H1 (cell line): ENCODE measurements at regions not wholly inside any gene's neighbourhood (a gene's known extent, or its start where the extent isn't known, plus 50 kb on each side); places are given as distances from the start of the nearest gene placed in this dataset.

Experiments
- CTCF ChIA-PET: fragments of 300-600 bp; sonication (Branson Sonifier 250); formaldehyde crosslinking; loops from one replicate; lab custom pipeline; 2021; ENCODE audit not compliant: partially characterized antibody; lab: Charles Lee
- POLR2A ChIA-PET: fragments of 300-600 bp; sonication (Branson Sonifier 250); formaldehyde crosslinking; loops from one replicate; lab custom pipeline; 2021; ENCODE audit warnings: inconsistent platforms; ENCODE audit not compliant: partially characterized antibody; lab: Charles Lee
- DNase-seq, 2 experiments: peaks; one replicate each; pipeline versions ENCODE4 v3.0.0 to v3.0.0-alpha.2; 2010 to 2022; ENCODE audit warnings: low spot score in 2 of 2, low read depth in 1 of 2, mixed read lengths in 1 of 2
- FAIRE-seq: peaks from 2 replicates; lab custom pipeline; 2011; peaks lifted over from hg19 to GRCh38; lab: Jason Lieb, UNC
- H2AFZ ChIP-seq: 2 replicates; pipeline ENCODE4 v1.8.1; 2012; ENCODE audit warnings: low read length, inconsistent platforms
- H2AK5ac ChIP-seq: 2 replicates; pipeline ENCODE4 v1.6.1; 2013; ENCODE audit warnings: low read depth, low read length
- H2BK120ac ChIP-seq: replicated peaks from 2 replicates; pipeline ENCODE3; 2013; ENCODE audit warnings: low read depth, low read length, inconsistent platforms
- H2BK12ac ChIP-seq: 2 replicates; pipeline ENCODE4 v1.6.1; 2013; ENCODE audit warnings: low read depth, low read length
- H2BK15ac ChIP-seq: 2 replicates; pipeline ENCODE4 v1.6.1; 2013; ENCODE audit warnings: low read length
- H2BK20ac ChIP-seq: 2 replicates; pipeline ENCODE4 v1.6.1; 2013; ENCODE audit warnings: low read length
- H2BK5ac ChIP-seq: 2 replicates; pipeline ENCODE4 v1.6.1; 2013; ENCODE audit warnings: low read depth, low read length
- H3K14ac ChIP-seq: 2 replicates; pipeline ENCODE4 v1.6.1; 2013; ENCODE audit warnings: inconsistent platforms; ENCODE audit not compliant: insufficient read length
- H3K18ac ChIP-seq: 2 replicates; pipeline ENCODE4 v1.6.1; 2013; ENCODE audit warnings: low read length; ENCODE audit errors: extremely low read depth
- H3K23ac ChIP-seq: 2 replicates; pipeline ENCODE4 v1.6.1; 2013; ENCODE audit warnings: inconsistent platforms; ENCODE audit not compliant: insufficient read length
- H3K23me2 ChIP-seq: 2 replicates; pipeline ENCODE4 v1.6.1; 2013; ENCODE audit warnings: low read depth, low read length
- H3K27ac ChIP-seq: 2 replicates; pipeline ENCODE4 v1.6.1; 2011; ENCODE audit warnings: low read depth, low read length, inconsistent platforms
- H3K27me3 ChIP-seq, 4 experiments: replicated peaks in 1 of 4; 1 replicate in 1 of 4; 2 replicates in 3 of 4; pipeline versions ENCODE4 v1.6.1 to v1.8.1; 2011 to 2013; ENCODE audit warnings: low read length in 3 of 4, mild to moderate bottlenecking in 3 of 4, inconsistent platforms in 2 of 4, mixed read lengths in 2 of 4, moderate library complexity in 1 of 4; ENCODE audit not compliant: control insufficient read depth in 3 of 4, insufficient read depth in 3 of 4; ENCODE audit errors: extremely low read depth in 1 of 4
- H3K36me3 ChIP-seq, 4 experiments: 2 replicates each; pipeline versions ENCODE4 v1.6.1 to v1.8.1; 2011 to 2013; ENCODE audit warnings: mild to moderate bottlenecking in 4 of 4, low read length in 3 of 4, moderate library complexity in 2 of 4, control low read depth in 1 of 4, inconsistent platforms in 1 of 4; ENCODE audit not compliant: insufficient read depth in 4 of 4, control insufficient read depth in 2 of 4
- H3K4ac ChIP-seq: replicated peaks from 2 replicates; pipeline ENCODE3; 2013; ENCODE audit warnings: low read length, low read depth, mixed read lengths, inconsistent platforms; ENCODE audit not compliant: insufficient read length
- H3K4me1 ChIP-seq, 4 experiments: replicated peaks in 1 of 4; 1 replicate in 1 of 4; 2 replicates in 3 of 4; pipeline versions ENCODE4 v1.6.1 to v1.8.1; 2011 to 2013; ENCODE audit warnings: low read length in 3 of 4, inconsistent platforms in 2 of 4, mixed read lengths in 1 of 4; ENCODE audit not compliant: insufficient read depth in 4 of 4, control insufficient read depth in 3 of 4
- H3K4me2 ChIP-seq, 2 experiments: 2 replicates each; pipeline versions ENCODE4 v1.6.1 to v1.8.1; 2011 to 2013; ENCODE audit warnings: low read depth in 2 of 2, low read length in 2 of 2, control low read depth in 1 of 2, inconsistent platforms in 1 of 2, mild to moderate bottlenecking in 1 of 2; ENCODE audit not compliant: insufficient read depth in 1 of 2
- H3K4me3 ChIP-seq, 4 experiments: fragments of 200-600, 300-600 bp in 1 of 4; sonication (generic), shearing (Covaris generic), sonication (Bioruptor Twin) in 1 of 4; 2 replicates each; pipeline versions ENCODE4 v1.5.1 to v1.8.1; 2011 to 2016; ENCODE audit warnings: low read length in 4 of 4, low read depth in 3 of 4, control low read depth in 2 of 4, inconsistent platforms in 2 of 4, mild to moderate bottlenecking in 2 of 4, mixed read lengths in 1 of 4, moderate library complexity in 1 of 4; ENCODE audit not compliant: insufficient read depth in 2 of 4; ENCODE audit errors: extremely low read depth in 1 of 4
- H3K56ac ChIP-seq: replicated peaks from 2 replicates; pipeline ENCODE3; 2013; ENCODE audit warnings: low read depth, mild to moderate bottlenecking, mixed read lengths, low read length, inconsistent platforms; ENCODE audit not compliant: insufficient read length
- H3K79me1 ChIP-seq: 2 replicates; pipeline ENCODE4 v1.6.1; 2013; ENCODE audit warnings: low read depth, low read length, control low read depth
- H3K79me2 ChIP-seq, 2 experiments: 2 replicates each; pipeline versions ENCODE4 v1.6.1 to v1.8.1; 2012 to 2013; ENCODE audit warnings: low read length in 2 of 2, mild to moderate bottlenecking in 2 of 2, inconsistent platforms in 1 of 2; ENCODE audit not compliant: insufficient read depth in 2 of 2, control insufficient read depth in 1 of 2
- H3K9ac ChIP-seq, 4 experiments: replicated peaks in 1 of 4; 1 replicate in 1 of 4; 2 replicates in 3 of 4; pipeline versions ENCODE4 v1.6.1 to v1.8.1; 2011 to 2013; ENCODE audit warnings: low read depth in 3 of 4, low read length in 3 of 4, control low read depth in 2 of 4, mild to moderate bottlenecking in 2 of 4, moderate library complexity in 2 of 4, inconsistent platforms in 1 of 4; ENCODE audit errors: extremely low read depth in 1 of 4
- H3K9me3 ChIP-seq, 2 experiments: 2 replicates each; pipeline versions ENCODE4 v1.6.1 to v1.8.1; 2012 to 2013; ENCODE audit warnings: mild to moderate bottlenecking in 2 of 2, moderate library complexity in 2 of 2, control low read depth in 1 of 2, inconsistent platforms in 1 of 2, low read depth in 1 of 2, low read length in 1 of 2, mixed read lengths in 1 of 2; ENCODE audit not compliant: insufficient read depth in 2 of 2
- H4K20me1 ChIP-seq, 2 experiments: replicated peaks in 1 of 2; 2 replicates each; pipeline versions ENCODE3 to v1.8.1; 2011 to 2013; ENCODE audit warnings: inconsistent platforms in 2 of 2, low read length in 2 of 2, mild to moderate bottlenecking in 1 of 2; ENCODE audit not compliant: insufficient read depth in 2 of 2, control insufficient read depth in 1 of 2
- H4K5ac ChIP-seq: 2 replicates; pipeline ENCODE4 v1.6.1; 2013; ENCODE audit warnings: low read length, low read depth, mixed read lengths, inconsistent platforms; ENCODE audit not compliant: insufficient read length
- H4K8ac ChIP-seq: 2 replicates; pipeline ENCODE4 v1.8.0; 2013; ENCODE audit warnings: mild to moderate bottlenecking, moderate library complexity, low read length, inconsistent platforms; ENCODE audit not compliant: insufficient read depth; ENCODE audit errors: extremely low read depth
- H4K91ac ChIP-seq: replicated peaks from 2 replicates; pipeline ENCODE3; 2013; ENCODE audit warnings: low read length, mixed read lengths, inconsistent platforms; ENCODE audit not compliant: insufficient read length
- BACH1 ChIP-seq: IDR thresholded peaks from 2 replicates; pipeline ENCODE4 v1.6.1; 2012; ENCODE audit warnings: low read length, improper control_type of control experiment
- BRCA1 ChIP-seq: IDR thresholded peaks from 2 replicates; pipeline ENCODE4 v1.6.1; 2012; ENCODE audit warnings: low read depth, low read length, improper control_type of control experiment
- CBX8 ChIP-seq: fragments of 300-800, 300-1000 bp; sonication (generic); IDR thresholded peaks from 2 replicates; pipeline ENCODE4 v1.7.1; 2016; ENCODE audit warnings: low read depth, low read length, borderline replicate concordance
- CEBPB ChIP-seq: IDR thresholded peaks from 2 replicates; pipeline ENCODE4 v1.6.1; 2012; ENCODE audit warnings: low read depth, low read length
- EGR1 ChIP-seq: IDR thresholded peaks from 2 replicates; pipeline ENCODE4 v1.6.1; 2011; ENCODE audit warnings: low read depth, low read length, borderline replicate concordance
- FOSL1 ChIP-seq: IDR thresholded peaks from 2 replicates; pipeline ENCODE4 v1.6.1; 2011; ENCODE audit warnings: mild to moderate bottlenecking, low read depth, low read length, moderate library complexity; ENCODE audit not compliant: insufficient read depth
- JUND ChIP-seq: IDR thresholded peaks from 2 replicates; pipeline ENCODE4 v1.6.1; 2011; ENCODE audit warnings: mild to moderate bottlenecking, improper control_type of control experiment, low read length
- MAFK ChIP-seq: IDR thresholded peaks from 2 replicates; pipeline ENCODE4 v1.6.1; 2012; ENCODE audit warnings: low read depth, mild to moderate bottlenecking, improper control_type of control experiment, low read length
- POU5F1 ChIP-seq: IDR thresholded peaks from 2 replicates; pipeline ENCODE4 v1.6.1; 2011; ENCODE audit warnings: low read depth, mild to moderate bottlenecking, low read length, moderate library complexity
- SP1 ChIP-seq: IDR thresholded peaks from 2 replicates; pipeline ENCODE4 v1.6.1; 2011; ENCODE audit warnings: low read depth, low read length
- WGBS, 2 experiments: shearing (Covaris generic) in 1 of 2; methylation state at CpG; one replicate each; pipeline versions ENCODE4 v1.1.6 to v1.1.7; 2013 to 2015; ENCODE audit warnings: low lambda C conversion rate in 2 of 2, mixed read lengths in 2 of 2, inconsistent platforms in 1 of 2, low coverage in 1 of 2, missing lambda C conversion rate in 1 of 2; ENCODE audit not compliant: insufficient replicate concordance in 2 of 2, insufficient coverage in 1 of 2, insufficient read length in 1 of 2; ENCODE audit errors: extremely low coverage in 1 of 2, missing lambda C conversion rate in 1 of 2; 5-methylcytosine and 5-hydroxymethylcytosine counted together
- TF ChIP-seq, protein P1 (sequence below): IDR thresholded peaks from 2 replicates; pipeline ENCODE4 v1.6.1; 2011; ENCODE audit warnings: low read depth, mild to moderate bottlenecking, low read length; ENCODE audit not compliant: insufficient read depth
- TF ChIP-seq, protein P2 (sequence below): IDR thresholded peaks from 2 replicates; pipeline ENCODE4 v1.6.1; 2011; ENCODE audit warnings: low read length, improper control_type of control experiment
- TF ChIP-seq, protein P3 (sequence below): IDR thresholded peaks from 2 replicates; pipeline ENCODE4 v1.6.1; 2012; ENCODE audit warnings: low read length, inconsistent platforms

DNA sequence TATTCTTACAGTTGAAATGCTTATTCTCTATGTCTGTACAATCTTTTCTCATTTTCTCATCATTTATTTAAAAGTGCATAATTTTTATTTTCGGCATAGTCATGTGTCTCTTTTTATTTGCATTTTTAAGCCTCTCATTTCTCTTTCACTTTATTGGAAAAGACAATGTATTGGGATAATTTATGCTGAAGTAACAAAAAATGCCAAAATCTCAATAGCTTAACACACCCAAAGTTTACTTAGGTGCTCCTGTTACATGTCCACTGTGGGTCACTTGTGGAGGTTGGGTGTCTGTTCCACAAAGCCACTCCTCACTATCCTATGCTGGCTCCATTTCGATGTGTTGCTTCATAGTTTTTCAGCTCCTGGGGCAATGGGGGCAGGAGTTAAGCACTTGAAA lies 638.7 kb downstream of the CD109 start:
- Histone ChIP-seq H2AK5ac (no peak overlapping the region), H3K4me3 (no peak overlapping the region), H4K91ac (no peak overlapping the region), H3K23ac (no peak overlapping the region), H3K36me3 (no peaks in the 10 kb centered on the region), H2BK120ac (no peak overlapping the region), H4K8ac (no peak overlapping the region), H2BK12ac (no peak overlapping the region), H3K4me2 (no peak overlapping the region), H3K9ac (no peak overlapping the region), H3K79me2 (no peaks in the 10 kb centered on the region), H3K56ac (no peak overlapping the region), H4K5ac (no peak overlapping the region), H2BK20ac (no peak overlapping the region), H3K9me3 (no peaks in the 10 kb centered on the region), H3K18ac (no peak overlapping the region), H2AFZ (no peak overlapping the region), H3K79me1 (no peaks in the 10 kb centered on the region), H4K20me1 (no peaks in the 10 kb centered on the region), H3K4me1 (no peaks in the 10 kb centered on the region), H3K4ac (no peak overlapping the region), H3K27me3 (no peaks in the 10 kb centered on the region), H3K23me2 (no peaks in the 10 kb centered on the region), H3K27ac (no peak overlapping the region), H2BK15ac (no peak overlapping the region), H2BK5ac (no peak overlapping the region), H3K14ac (no peak overlapping the region)
- DNase-seq (no peak), FAIRE-seq (no peak)
- CTCF ChIA-PET, result interaction anchor here (0.8 kb wide), 1 partner anchor 60 kb away, joined by 3 read pairs; no protein-coding TSS in a partner anchor
- 88% methylated on average over 2 of the region's 2 CpGs; no CpG with 5 or more reads in 1 of the 2 experiments for WGBS, 2 experiments
- POLR2A ChIA-PET, result no interaction called here
- TF ChIP-seq, protein P1, sequence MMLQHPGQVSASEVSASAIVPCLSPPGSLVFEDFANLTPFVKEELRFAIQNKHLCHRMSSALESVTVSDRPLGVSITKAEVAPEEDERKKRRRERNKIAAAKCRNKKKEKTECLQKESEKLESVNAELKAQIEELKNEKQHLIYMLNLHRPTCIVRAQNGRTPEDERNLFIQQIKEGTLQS, result no peak
- TF ChIP-seq JUND (no peak), SP1 (no peak), EGR1 (no peak), BACH1 (no peak), MAFK (no peak), FOSL1 (no peak), POU5F1 (no peak), CBX8 (no peak), CEBPB (no peak), BRCA1 (no peak)
- TF ChIP-seq, protein P2, sequence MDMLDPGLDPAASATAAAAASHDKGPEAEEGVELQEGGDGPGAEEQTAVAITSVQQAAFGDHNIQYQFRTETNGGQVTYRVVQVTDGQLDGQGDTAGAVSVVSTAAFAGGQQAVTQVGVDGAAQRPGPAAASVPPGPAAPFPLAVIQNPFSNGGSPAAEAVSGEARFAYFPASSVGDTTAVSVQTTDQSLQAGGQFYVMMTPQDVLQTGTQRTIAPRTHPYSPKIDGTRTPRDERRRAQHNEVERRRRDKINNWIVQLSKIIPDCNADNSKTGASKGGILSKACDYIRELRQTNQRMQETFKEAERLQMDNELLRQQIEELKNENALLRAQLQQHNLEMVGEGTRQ, result no peak
- TF ChIP-seq, protein P3, sequence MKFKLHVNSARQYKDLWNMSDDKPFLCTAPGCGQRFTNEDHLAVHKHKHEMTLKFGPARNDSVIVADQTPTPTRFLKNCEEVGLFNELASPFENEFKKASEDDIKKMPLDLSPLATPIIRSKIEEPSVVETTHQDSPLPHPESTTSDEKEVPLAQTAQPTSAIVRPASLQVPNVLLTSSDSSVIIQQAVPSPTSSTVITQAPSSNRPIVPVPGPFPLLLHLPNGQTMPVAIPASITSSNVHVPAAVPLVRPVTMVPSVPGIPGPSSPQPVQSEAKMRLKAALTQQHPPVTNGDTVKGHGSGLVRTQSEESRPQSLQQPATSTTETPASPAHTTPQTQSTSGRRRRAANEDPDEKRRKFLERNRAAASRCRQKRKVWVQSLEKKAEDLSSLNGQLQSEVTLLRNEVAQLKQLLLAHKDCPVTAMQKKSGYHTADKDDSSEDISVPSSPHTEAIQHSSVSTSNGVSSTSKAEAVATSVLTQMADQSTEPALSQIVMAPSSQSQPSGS, result no peak
